Neuronal stem cell (in vitro differentiated cells): ENCODE measurements at regions not wholly inside any gene's neighbourhood (a gene's known extent, or its start where the extent isn't known, plus 50 kb on each side); places are given as distances from the start of the nearest gene placed in this dataset.
"Not testable (repeated sequence)": the region's sequence is repeated elsewhere in the genome, so short reads cannot be mapped to it uniquely, and the experiment has no call there.

Experiments
- DNase-seq: peaks from one replicate; pipeline ENCODE4 v3.0.0-alpha.2; 2013; ENCODE audit warnings: low spot score
- H2AFZ ChIP-seq: one replicate; pipeline ENCODE4 v1.6.1; 2013; ENCODE audit warnings: mild to moderate bottlenecking, low read length, inconsistent platforms
- H2AK5ac ChIP-seq: 2 replicates; pipeline ENCODE4 v1.6.1; 2013; ENCODE audit warnings: low read depth, mild to moderate bottlenecking, inconsistent platforms, low read length, moderate library complexity, mixed read lengths
- H2BK120ac ChIP-seq: 2 replicates; pipeline ENCODE4 v1.6.1; 2013; ENCODE audit warnings: low read depth, mild to moderate bottlenecking, inconsistent platforms, low read length, moderate library complexity, mixed read lengths
- H2BK12ac ChIP-seq: one replicate; pipeline ENCODE4 v1.6.1; 2013; ENCODE audit warnings: low read length, inconsistent platforms
- H2BK15ac ChIP-seq: 2 replicates; pipeline ENCODE4 v1.6.1; 2013; ENCODE audit warnings: mild to moderate bottlenecking, low read length, inconsistent platforms, mixed read lengths
- H2BK5ac ChIP-seq: one replicate; pipeline ENCODE4 v1.6.1; 2013; ENCODE audit warnings: inconsistent platforms, mild to moderate bottlenecking, low read length, moderate library complexity
- H3K14ac ChIP-seq: one replicate; pipeline ENCODE4 v1.6.1; 2013; ENCODE audit warnings: low read length, inconsistent platforms
- H3K18ac ChIP-seq: 2 replicates; pipeline ENCODE4 v1.6.1; 2013; ENCODE audit warnings: low read length, inconsistent platforms
- H3K23ac ChIP-seq: 2 replicates; pipeline ENCODE4 v1.6.1; 2013; ENCODE audit warnings: low read depth, mild to moderate bottlenecking, mixed read lengths, low read length, inconsistent platforms; ENCODE audit not compliant: poor library complexity
- H3K27ac ChIP-seq: replicated peaks from 3 replicates; pipeline ENCODE4 v1.5.1; 2013; ENCODE audit warnings: low read length, inconsistent platforms
- H3K27me3 ChIP-seq, 3 experiments: 2 replicates each; pipeline ENCODE4 v1.6.1; 2013; ENCODE audit warnings: low read length in 3 of 3, mild to moderate bottlenecking in 2 of 3, inconsistent platforms in 1 of 3, low read depth in 1 of 3, mixed read lengths in 1 of 3, moderate library complexity in 1 of 3; ENCODE audit not compliant: control insufficient read depth in 3 of 3, insufficient read depth in 3 of 3
- H3K36me3 ChIP-seq, 2 donors: replicated peaks in 1 of 2; 2 replicates each; pipeline ENCODE4 v1.6.1; 2013; ENCODE audit warnings: low read length in 2 of 2; ENCODE audit not compliant: control insufficient read depth in 2 of 2, insufficient read depth in 2 of 2
- H3K4ac ChIP-seq: 2 replicates; pipeline ENCODE4 v1.6.1; 2013; ENCODE audit warnings: inconsistent platforms, mild to moderate bottlenecking, low read length, moderate library complexity
- H3K4me1 ChIP-seq, 2 donors: 1 replicate in 1 of 2; 2 replicates in 1 of 2; pipeline ENCODE4 v1.6.1; 2013; ENCODE audit warnings: low read length in 2 of 2, low read depth in 1 of 2; ENCODE audit not compliant: control insufficient read depth in 2 of 2, insufficient read depth in 1 of 2
- H3K4me2 ChIP-seq: one replicate; pipeline ENCODE4 v1.6.1; 2013; ENCODE audit warnings: mild to moderate bottlenecking, low read length, inconsistent platforms; ENCODE audit not compliant: insufficient read depth, poor library complexity, severe bottlenecking
- H3K4me3 ChIP-seq, 2 donors: 2 replicates each; pipeline ENCODE4 v1.5.1; 2013; ENCODE audit warnings: low read length in 2 of 2, mild to moderate bottlenecking in 2 of 2, inconsistent platforms in 1 of 2, moderate library complexity in 1 of 2
- H3K79me1 ChIP-seq: one replicate; pipeline ENCODE4 v1.6.1; 2013; ENCODE audit warnings: low read depth, mild to moderate bottlenecking, inconsistent platforms, low read length, moderate library complexity
- H3K9ac ChIP-seq: one replicate; pipeline ENCODE4 v1.6.1; 2013; ENCODE audit warnings: mild to moderate bottlenecking, low read depth, low read length, inconsistent platforms; ENCODE audit not compliant: poor library complexity
- H3K9me3 ChIP-seq, 2 donors: replicated peaks in 1 of 2; 2 replicates each; pipeline versions ENCODE3 to v1.6.1; 2013; ENCODE audit warnings: low read length in 2 of 2, mild to moderate bottlenecking in 2 of 2, inconsistent platforms in 1 of 2, low read depth in 1 of 2, mixed read lengths in 1 of 2, moderate library complexity in 1 of 2; ENCODE audit not compliant: control insufficient read depth in 2 of 2, insufficient read depth in 1 of 2
- H4K8ac ChIP-seq: one replicate; pipeline ENCODE4 v1.6.1; 2013; ENCODE audit warnings: low read depth, mild to moderate bottlenecking, inconsistent platforms, low read length, moderate library complexity
- H4K91ac ChIP-seq: one replicate; pipeline ENCODE4 v1.6.1; 2013; ENCODE audit warnings: low read length, low read depth, mild to moderate bottlenecking, inconsistent platforms; ENCODE audit not compliant: poor library complexity
- WGBS, 2 donors: extraction: QIAGEN DNeasy Blood & Tissue Kit; methylation state at CpG; one replicate each; pipeline ENCODE4 v1.1.7; 2013; ENCODE audit warnings: missing lambda C conversion rate in 2 of 2, mixed read lengths in 1 of 2; ENCODE audit not compliant: insufficient read length in 2 of 2, insufficient replicate concordance in 1 of 2; ENCODE audit errors: extremely low coverage in 2 of 2; 5-methylcytosine and 5-hydroxymethylcytosine counted together

DNA sequence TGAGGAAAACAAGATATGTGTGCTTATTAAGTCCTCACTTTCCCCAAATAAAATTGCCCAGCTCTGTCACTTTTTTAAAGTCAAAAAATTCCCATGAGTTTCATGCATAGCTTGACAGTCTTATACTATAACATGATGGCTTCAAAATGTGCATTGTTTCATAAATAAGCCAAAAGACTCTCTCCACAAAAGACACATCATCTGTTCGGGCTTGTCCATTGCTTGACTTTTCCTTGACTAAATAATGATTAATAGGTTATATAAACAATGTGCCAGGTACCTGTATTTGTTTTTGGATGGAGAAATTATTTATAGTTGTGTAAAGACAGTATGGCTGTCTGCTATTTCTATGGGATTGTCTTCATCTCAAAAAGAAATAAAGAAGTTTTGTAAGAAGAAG is 329.2 kb upstream of the KLF3 start:
- Histone ChIP-seq H3K4me3 (no peak overlapping the region), H3K9me3 (peaks cover 2 to 10% of the 10 kb centered on the region in 2 donors), H3K79me1 (no peaks in the 10 kb centered on the region), H4K91ac (no peak overlapping the region), H2BK5ac (no peak overlapping the region), H3K23ac (no peak overlapping the region), H3K36me3 (no peaks in the 10 kb centered on the region), H4K8ac (no peak overlapping the region), H3K4ac (no peak overlapping the region), H3K9ac (no peak overlapping the region), H2AFZ (no peak overlapping the region), H2AK5ac (no peak overlapping the region), H3K4me2 (no peak overlapping the region), H2BK120ac (no peak overlapping the region), H3K18ac (no peak overlapping the region), H2BK12ac (no peak overlapping the region), H2BK15ac (no peak overlapping the region), H3K14ac (no peak overlapping the region), H3K27ac (no peak overlapping the region), H3K27me3 (no peaks in the 10 kb centered on the region), H3K4me1 (no peaks in the 10 kb centered on the region)
- DNase-seq, result no peak
- no CpG with 5 or more reads among the region's 1 CpG for WGBS, 2 donors

DNA sequence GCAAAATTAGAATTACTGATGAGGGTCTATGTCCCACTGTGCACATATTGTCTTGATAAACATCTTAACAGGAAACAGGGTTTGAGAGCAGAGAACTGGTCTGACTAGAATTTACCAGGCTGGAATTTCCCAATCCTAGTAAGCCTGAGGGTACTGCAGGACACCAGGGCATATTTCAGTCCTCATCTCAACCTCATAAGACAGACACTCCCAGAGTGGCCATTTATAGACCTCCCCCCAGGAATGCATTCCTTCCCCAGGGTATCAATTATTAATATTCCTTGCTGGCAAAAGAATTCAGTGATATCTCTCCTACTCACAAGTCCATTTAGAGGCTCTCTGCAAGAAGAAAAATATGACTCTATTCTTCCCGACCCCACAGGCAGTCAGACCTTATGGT is 325.1 kb upstream of the KLF3 start:
- not testable (repeated sequence) for H2BK120ac ChIP-seq, H3K4me2 ChIP-seq, H3K4ac ChIP-seq, H3K27me3 ChIP-seq, H3K14ac ChIP-seq, H3K18ac ChIP-seq, H3K9me3 ChIP-seq, H2BK15ac ChIP-seq, H2BK5ac ChIP-seq, H2AFZ ChIP-seq, H4K91ac ChIP-seq, H3K4me3 ChIP-seq, DNase-seq, H3K27ac ChIP-seq, H4K8ac ChIP-seq, H3K36me3 ChIP-seq, H3K79me1 ChIP-seq, H3K23ac ChIP-seq, H3K4me1 ChIP-seq, H2AK5ac ChIP-seq, H2BK12ac ChIP-seq, H3K9ac ChIP-seq
- no CpG with 5 or more reads among the region's 1 CpG for WGBS, 2 donors

DNA sequence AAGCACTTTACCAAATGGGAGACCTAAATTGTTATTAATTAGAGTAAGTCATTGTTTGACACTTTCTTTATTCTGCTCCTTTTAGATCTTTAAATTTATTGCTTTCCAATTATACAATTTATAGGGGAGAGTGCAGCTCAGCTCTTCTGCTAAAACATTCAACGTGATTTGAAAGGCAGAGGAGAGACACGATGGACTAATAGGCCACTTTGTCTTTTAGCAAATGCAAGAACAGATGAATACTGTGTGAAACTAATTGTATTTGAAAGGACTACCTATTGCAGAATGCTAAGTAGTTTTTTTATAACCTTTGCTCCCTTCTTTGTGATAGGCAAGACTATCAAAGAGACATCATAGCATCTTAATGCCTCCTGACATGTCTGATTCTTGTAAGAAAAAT is 320.4 kb upstream of the KLF3 start:
- no peak overlapping the region for H2BK5ac ChIP-seq
- H3K9ac ChIP-seq, result no peak overlapping the region
- H3K36me3 ChIP-seq, result no peaks in the 10 kb centered on the region
- no CpG with 5 or more reads among the region's 2 CpGs for WGBS, 2 donors
- H2BK15ac ChIP-seq, result no peak overlapping the region
- no peak overlapping the region for H4K8ac ChIP-seq
- no peaks in the 10 kb centered on the region for H3K79me1 ChIP-seq
- no peak overlapping the region for H3K14ac ChIP-seq
- H4K91ac ChIP-seq, result no peak overlapping the region
- H2AFZ ChIP-seq, result peak overlapping the region; percentile 10
- no peak for DNase-seq
- H2BK12ac ChIP-seq, result no peak overlapping the region
- H3K9me3 ChIP-seq, result peaks cover 8% of the 10 kb centered on the region in 2 donors
- H3K27ac ChIP-seq, result no peak overlapping the region
- no peak overlapping the region for H3K4me2 ChIP-seq
- no peaks in the 10 kb centered on the region for H3K4me1 ChIP-seq
- no peak overlapping the region for H3K4ac ChIP-seq
- H3K23ac ChIP-seq, result no peak overlapping the region
- H3K27me3 ChIP-seq, result no peaks in the 10 kb centered on the region
- no peak overlapping the region for H3K18ac ChIP-seq
- no peak overlapping the region for H3K4me3 ChIP-seq
- H2BK120ac ChIP-seq, result no peak overlapping the region
- H2AK5ac ChIP-seq, result no peak overlapping the region

DNA sequence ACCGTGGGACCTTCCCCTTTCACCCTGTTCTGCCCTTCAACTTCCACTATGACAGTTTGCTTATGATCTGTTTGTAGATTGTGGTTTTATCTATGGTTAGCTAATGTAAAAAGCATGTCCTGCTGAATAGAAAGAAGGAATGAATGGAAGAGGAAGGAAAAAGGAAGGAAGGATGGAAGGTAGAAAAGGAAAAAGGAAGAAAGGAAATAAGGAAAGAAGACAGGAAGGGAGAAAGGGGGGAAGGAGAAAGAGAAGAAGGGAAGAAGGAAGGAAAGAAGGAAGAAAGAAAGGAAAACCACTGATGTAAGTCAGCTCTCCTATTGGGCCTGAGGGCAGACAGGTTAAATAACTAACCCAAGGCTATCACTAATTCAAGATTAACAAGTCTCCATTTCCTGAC is 319.1 kb upstream of the KLF3 start:
- H3K23ac ChIP-seq, result no peak overlapping the region
- no peak overlapping the region for H3K4me3 ChIP-seq
- no peak overlapping the region for H3K18ac ChIP-seq
- H3K27ac ChIP-seq, result no peak overlapping the region
- peaks cover 8% of the 10 kb centered on the region in 2 donors for H3K9me3 ChIP-seq
- H3K79me1 ChIP-seq, result no peaks in the 10 kb centered on the region
- no peak overlapping the region for H2BK15ac ChIP-seq
- no peak overlapping the region for H4K8ac ChIP-seq
- no peak overlapping the region for H2AFZ ChIP-seq
- H3K14ac ChIP-seq, result no peak overlapping the region
- no peak overlapping the region for H2AK5ac ChIP-seq
- H2BK5ac ChIP-seq, result no peak overlapping the region
- H3K4me2 ChIP-seq, result no peak overlapping the region
- no peaks in the 10 kb centered on the region for H3K27me3 ChIP-seq
- no peak for DNase-seq
- no peak overlapping the region for H3K9ac ChIP-seq
- H3K4me1 ChIP-seq, result no peaks in the 10 kb centered on the region
- H2BK120ac ChIP-seq, result no peak overlapping the region
- no CpG with 5 or more reads among the region's 1 CpG for WGBS, 2 donors
- H3K4ac ChIP-seq, result no peak overlapping the region
- H3K36me3 ChIP-seq, result no peaks in the 10 kb centered on the region
- H4K91ac ChIP-seq, result no peak overlapping the region
- H2BK12ac ChIP-seq, result no peak overlapping the region
